Tibial artery (tissue), 4 donors: ENCODE measurements at regions not wholly inside any gene's neighbourhood (a gene's known extent, or its start where the extent isn't known, plus 50 kb on each side); places are given as distances from the start of the nearest gene placed in this dataset.

Experiments
- DNase-seq, 2 donors: peaks; one replicate each; pipeline ENCODE4 v3.0.0-alpha.2; 2019
- H3K27ac ChIP-seq, 2 donors: fragments of 200-600 bp; sonication (generic) in 1 of 2; 1 replicate in 1 of 2; 2 replicates in 1 of 2; pipeline ENCODE4 v1.5.1; 2018 to 2019; ENCODE audit warnings: mild to moderate bottlenecking in 1 of 2
- H3K27me3 ChIP-seq, 2 donors: fragments of 200-600 bp; sonication (generic) in 1 of 2; one replicate each; pipeline versions ENCODE4 v1.5.1 to v1.6.0; 2016 to 2019
- H3K36me3 ChIP-seq, 3 donors: fragments of 200-600 bp; sonication (generic) in 2 of 3; one replicate each; pipeline ENCODE4 v1.5.1; 2016 to 2019; ENCODE audit warnings: mild to moderate bottlenecking in 2 of 3
- H3K4me1 ChIP-seq, 4 donors: fragments of 200-600 bp; sonication (generic) in 2 of 4; 1 replicate in 3 of 4; 2 replicates in 1 of 4; pipeline ENCODE4 v1.5.1; 2016 to 2019
- H3K4me3 ChIP-seq, 2 donors: fragments of 200-600 bp; sonication (generic) in 1 of 2; 1 replicate in 1 of 2; 2 replicates in 1 of 2; pipeline ENCODE4 v1.5.1; 2018 to 2019; ENCODE audit warnings: mild to moderate bottlenecking in 2 of 2
- H3K9me3 ChIP-seq, 3 donors: fragments of 200-600 bp; sonication (generic) in 1 of 3; one replicate each; pipeline ENCODE4 v1.5.1; 2016 to 2019
- CTCF ChIP-seq, 2 experiments: fragments of 200-600 bp in 1 of 2; fragments of 450-650 bp in 1 of 2; IDR thresholded peaks; one replicate each; pipeline ENCODE4 v1.5.1; 2017 to 2019; ENCODE audit warnings: antibody characterized with exemption in 2 of 2, mild to moderate bottlenecking in 1 of 2, moderate library complexity in 1 of 2
- intact Hi-C: fragments of 100-400 bp; cut with DNase I; formaldehyde crosslinking; loops from one replicate; pipeline ENCODE4 v1.15.0; 2023; ENCODE audit warnings: low total_unique reads

GRCh38 chr14:26722258-26722657, 124.4 kb upstream of the NOVA1 start:
- no peaks in the 10 kb centered on the region for H3K36me3 ChIP-seq
- H3K9me3 ChIP-seq, result no peaks in the 10 kb centered on the region
- TF ChIP-seq CTCF (IDR thresholded peaks at IDR 0.05), result no peak
- no peak overlapping the region for H3K27ac ChIP-seq
- intact Hi-C loops, result no loop called here
- no peaks in the 10 kb centered on the region for H3K27me3 ChIP-seq
- DNase-seq, result no peak
- no peaks in the 10 kb centered on the region for H3K4me1 ChIP-seq
- no peak overlapping the region for H3K4me3 ChIP-seq

DNA sequence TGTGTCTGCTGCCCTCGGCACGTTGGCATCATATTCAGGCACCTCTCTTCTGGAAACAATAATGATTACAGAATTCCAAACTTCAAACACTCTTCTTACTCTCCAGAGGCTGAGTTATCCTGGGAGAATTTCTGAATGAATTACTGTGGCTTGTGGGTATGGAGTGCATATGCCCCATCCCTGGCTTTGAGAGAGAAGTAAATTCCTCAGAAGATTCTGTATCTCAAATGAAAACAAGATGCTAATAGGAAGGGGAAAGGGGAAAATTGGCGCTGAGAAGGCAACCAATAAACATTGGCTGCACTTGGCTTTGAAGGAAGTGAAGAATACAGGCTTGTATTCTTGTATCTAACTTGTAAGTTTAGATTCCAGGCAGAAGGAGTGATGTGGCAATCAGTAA, 132.0 kb upstream of the NOVA1 start:
- Histone ChIP-seq H3K27me3 (no peaks in the 10 kb centered on the region), H3K27ac (no peak overlapping the region), H3K36me3 (no peaks in the 10 kb centered on the region), H3K4me3 (no peak overlapping the region), H3K9me3 (no peaks in the 10 kb centered on the region), H3K4me1 (no peaks in the 10 kb centered on the region)
- no peak for TF ChIP-seq CTCF (IDR thresholded peaks at IDR 0.05)
- intact Hi-C loops, result no loop called here
- no peak for DNase-seq

GRCh38 chr14:26730929-26731618, 133.2 kb upstream of the NOVA1 start:
- intact Hi-C loops, result no loop called here
- H3K4me3 ChIP-seq, result no peak overlapping the region
- no peaks in the 10 kb centered on the region for H3K4me1 ChIP-seq
- TF ChIP-seq CTCF (IDR thresholded peaks at IDR 0.05), result peak; percentile 12 to 13
- H3K27me3 ChIP-seq, result no peaks in the 10 kb centered on the region
- H3K27ac ChIP-seq, result no peak overlapping the region
- H3K9me3 ChIP-seq, result no peaks in the 10 kb centered on the region
- DNase-seq, result no peak
- no peaks in the 10 kb centered on the region for H3K36me3 ChIP-seq

DNA sequence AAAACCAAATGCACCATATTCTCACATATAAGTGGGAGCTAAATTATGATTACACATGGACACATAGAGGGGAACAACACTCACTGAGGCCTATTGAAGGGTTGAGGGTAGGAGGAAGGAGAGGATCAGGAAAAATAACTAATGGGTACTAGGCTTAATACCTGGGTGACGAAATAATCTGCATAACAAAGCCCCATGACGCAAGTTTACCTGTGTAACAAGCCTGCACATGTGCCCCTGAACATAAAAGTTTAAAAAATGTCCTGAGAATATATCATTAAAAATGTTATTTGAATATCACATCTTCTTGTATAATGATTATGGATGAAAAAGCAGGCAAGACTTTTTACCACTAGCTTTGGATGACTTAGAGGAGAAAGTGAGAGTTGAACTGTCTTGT, 138.0 kb upstream of the NOVA1 start:
- H3K27ac ChIP-seq, result no peak overlapping the region
- intact Hi-C loops, result no loop called here

GRCh38 chr14:26738571-26738970, 140.7 kb upstream of the NOVA1 start:
- Histone ChIP-seq H3K27me3 (no peaks in the 10 kb centered on the region), H3K4me3 (no peak overlapping the region), H3K36me3 (no peaks in the 10 kb centered on the region), H3K27ac (no peak overlapping the region), H3K4me1 (no peaks in the 10 kb centered on the region), H3K9me3 (no peaks in the 10 kb centered on the region)
- no peak for TF ChIP-seq CTCF (IDR thresholded peaks at IDR 0.05)
- DNase-seq, result no peak
- intact Hi-C loops, result no loop called here

More for the DNA sequence above, 138.0 kb upstream of the NOVA1 start:
- Histone ChIP-seq H3K9me3 (no peaks in the 10 kb centered on the region), H3K27me3 (no peaks in the 10 kb centered on the region), H3K36me3 (no peaks in the 10 kb centered on the region), H3K4me3 (no peak overlapping the region), H3K4me1 (no peaks in the 10 kb centered on the region)
- DNase-seq, result no peak
- TF ChIP-seq CTCF (IDR thresholded peaks at IDR 0.05), result no peak
